NCI-H82 treated with DMSO at 0.1 percent for 48 hours (cell line): ENCODE measurements at regions not wholly inside any gene's neighbourhood (a gene's known extent, or its start where the extent isn't known, plus 50 kb on each side); places are given as distances from the start of the nearest gene placed in this dataset.
A peak's percentile ranks its signal among the peaks of the same experiment; 100 is the strongest.

ENCODE experiments used
- DNase-seq: peaks from one replicate; lab custom pipeline; 2025; ENCODE audit not compliant: unreplicated experiment; lab: John Stamatoyannopoulos, UW

GRCh38 chr7:13179775-13180523, 492.5 kb downstream of the ARL4A start:
- no peak for DNase-seq

GRCh38 chr7:13181216-13181615, 493.8 kb downstream of the ARL4A start:
- peak; percentile 75 for DNase-seq

- no peak for DNase-seq
Observed at GRCh38 chr7:13185139-13185538, 497.7 kb downstream of the ARL4A start.

- DNase-seq: no peak
Observed at GRCh38 chr7:13188236-13188805, 500.9 kb downstream of the ARL4A start.

- DNase-seq: no peak
Observed at GRCh38 chr7:13188922-13189321, 501.5 kb downstream of the ARL4A start.

- no peak for DNase-seq
Observed at GRCh38 chr7:13189668-13190067, 502.2 kb downstream of the ARL4A start.

GRCh38 chr7:13197501-13197900, 510.1 kb downstream of the ARL4A start:
- no peak for DNase-seq

GRCh38 chr7:13198036-13198435, 510.6 kb downstream of the ARL4A start:
- no peak for DNase-seq

- no peak for DNase-seq
Observed at GRCh38 chr7:13198727-13199126, 511.3 kb downstream of the ARL4A start.

GRCh38 chr7:13201628-13202027, 514.2 kb downstream of the ARL4A start:
- no peak for DNase-seq

GRCh38 chr7:13217768-13218167, 530.3 kb downstream of the ARL4A start:
- no peak for DNase-seq

GRCh38 chr7:13225068-13225467, 537.6 kb downstream of the ARL4A start:
- DNase-seq: no peak

- no peak for DNase-seq
Observed at GRCh38 chr7:13226385-13226784, 539.0 kb downstream of the ARL4A start.

- DNase-seq: no peak
Observed at GRCh38 chr7:13231216-13231615, 543.8 kb downstream of the ARL4A start.

- no peak for DNase-seq
Observed at GRCh38 chr7:13235436-13235835, 548.0 kb downstream of the ARL4A start.

- no peak for DNase-seq
Observed at GRCh38 chr7:13236026-13236425, 548.6 kb downstream of the ARL4A start.

GRCh38 chr7:13240349-13240748, 552.9 kb downstream of the ARL4A start:
- DNase-seq: no peak

- DNase-seq: no peak
Observed at GRCh38 chr7:13241416-13241815, 554.0 kb downstream of the ARL4A start.

GRCh38 chr7:13257661-13258060, 570.2 kb downstream of the ARL4A start:
- no peak for DNase-seq

- no peak for DNase-seq
Observed at GRCh38 chr7:13258386-13258785, 571.0 kb downstream of the ARL4A start.

- DNase-seq: no peak
Observed at GRCh38 chr7:13259930-13260329, 572.5 kb downstream of the ARL4A start.

- no peak for DNase-seq
Observed at GRCh38 chr7:13262929-13263530, 575.6 kb downstream of the ARL4A start.
